ENCODE measurements at regions not wholly inside any gene's neighbourhood (a gene's known extent, or its start where the extent isn't known, plus 50 kb on each side); places are given as distances from the start of the nearest gene placed in this dataset.
"Not testable (repeated sequence)": the region's sequence is repeated elsewhere in the genome, so short reads cannot be mapped to it uniquely, and the experiment has no call there.

- no peak overlapping the region for H3K27ac ChIP-seq (ENCODE audit: low read depth, low read length)
- no peaks in the 10 kb centered on the region for H4K20me1 ChIP-seq (ENCODE audit: insufficient read depth, low read length)
- no peak overlapping the region for H3K4me3 ChIP-seq (ENCODE audit: insufficient read depth, low read length)
- no peak for TF ChIP-seq CTCF (IDR thresholded peaks at IDR 0.05; ENCODE audit: extremely low read depth, low read depth, low read length)
- no peak overlapping the region for H2AFZ ChIP-seq (ENCODE audit: low read length)
- no peaks in the 10 kb centered on the region for H3K4me1 ChIP-seq (ENCODE audit: insufficient read depth, low read length)
- H3K79me2 ChIP-seq (ENCODE audit: insufficient read depth, low read length), result no peaks in the 10 kb centered on the region
- no peaks in the 10 kb centered on the region for H3K36me3 ChIP-seq (ENCODE audit: insufficient read depth, low read length)
- peak; percentile 25 for DNase-seq (ENCODE audit: insufficient read length, low spot score, missing footprints)
- H3K4me2 ChIP-seq (ENCODE audit: insufficient read depth, low read length), result no peak overlapping the region
- no peaks in the 10 kb centered on the region for H3K27me3 ChIP-seq (ENCODE audit: insufficient read depth, low read length)
- H3K9me3 ChIP-seq (ENCODE audit: low read depth, low read length), result no peaks in the 10 kb centered on the region
These were observed 166.2 kb downstream of the TRIM43 start for GRCh38 chr2:95757988-95758387.

GRCh38 chr2:95759481-95760246 is 167.9 kb downstream of the TRIM43 start:
- Histone ChIP-seq H3K9me3 (ENCODE audit: low read depth, low read length) (no peaks in the 10 kb centered on the region), H3K79me2 (ENCODE audit: insufficient read depth, low read length) (no peaks in the 10 kb centered on the region), H4K20me1 (ENCODE audit: insufficient read depth, low read length) (no peaks in the 10 kb centered on the region), H3K4me2 (ENCODE audit: insufficient read depth, low read length) (no peak overlapping the region), H2AFZ (ENCODE audit: low read length) (no peak overlapping the region), H3K27me3 (ENCODE audit: insufficient read depth, low read length) (no peaks in the 10 kb centered on the region), H3K4me3 (ENCODE audit: insufficient read depth, low read length) (no peak overlapping the region), H3K36me3 (ENCODE audit: insufficient read depth, low read length) (no peaks in the 10 kb centered on the region), H3K4me1 (ENCODE audit: insufficient read depth, low read length) (no peaks in the 10 kb centered on the region), H3K27ac (ENCODE audit: low read depth, low read length) (no peak overlapping the region)
- no peak for DNase-seq (ENCODE audit: insufficient read length, low spot score, missing footprints)
- TF ChIP-seq CTCF (IDR thresholded peaks at IDR 0.05; ENCODE audit: extremely low read depth, low read depth, low read length), result no peak

GRCh38 chr2:95760806-95761525 is 169.2 kb downstream of the TRIM43 start:
- no peaks in the 10 kb centered on the region for H3K4me1 ChIP-seq (ENCODE audit: insufficient read depth, low read length)
- DNase-seq (ENCODE audit: insufficient read length, low spot score, missing footprints), result peak; percentile 94
- H3K9me3 ChIP-seq (ENCODE audit: low read depth, low read length), result no peaks in the 10 kb centered on the region
- no peaks in the 10 kb centered on the region for H3K27me3 ChIP-seq (ENCODE audit: insufficient read depth, low read length)
- no peaks in the 10 kb centered on the region for H3K36me3 ChIP-seq (ENCODE audit: insufficient read depth, low read length)
- H3K79me2 ChIP-seq (ENCODE audit: insufficient read depth, low read length), result no peaks in the 10 kb centered on the region
- H3K4me2 ChIP-seq (ENCODE audit: insufficient read depth, low read length), result no peak overlapping the region
- no peak overlapping the region for H3K27ac ChIP-seq (ENCODE audit: low read depth, low read length)
- no peak overlapping the region for H2AFZ ChIP-seq (ENCODE audit: low read length)
- TF ChIP-seq CTCF (IDR thresholded peaks at IDR 0.05; ENCODE audit: extremely low read depth, low read depth, low read length), result no peak
- no peak overlapping the region for H3K4me3 ChIP-seq (ENCODE audit: insufficient read depth, low read length)
- H4K20me1 ChIP-seq (ENCODE audit: insufficient read depth, low read length), result no peaks in the 10 kb centered on the region

DNA sequence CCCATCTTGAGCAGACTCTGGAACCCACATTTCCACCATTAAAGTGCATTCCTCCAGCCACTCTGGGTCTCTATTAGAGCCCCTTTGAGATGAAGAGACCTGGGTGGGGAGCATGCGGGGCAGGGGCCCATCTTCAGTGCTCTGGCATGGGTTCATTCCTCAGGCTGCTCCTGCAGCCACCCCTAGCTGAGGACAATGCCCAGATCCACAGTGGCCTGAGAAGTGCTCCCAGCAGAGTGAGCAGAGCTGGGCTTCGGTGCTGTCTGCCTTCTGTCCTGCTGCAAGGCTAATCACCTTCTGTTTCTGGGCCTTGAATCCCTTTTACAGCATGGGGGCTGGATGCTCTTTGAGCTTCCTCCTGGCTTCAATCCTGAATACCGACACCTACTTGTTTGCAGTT is 169.8 kb downstream of the TRIM43 start:
- Histone ChIP-seq H2AFZ (ENCODE audit: low read length) (no peak overlapping the region), H3K27ac (ENCODE audit: low read depth, low read length) (no peak overlapping the region), H3K4me3 (ENCODE audit: insufficient read depth, low read length) (no peak overlapping the region), H3K79me2 (ENCODE audit: insufficient read depth, low read length) (no peaks in the 10 kb centered on the region), H3K36me3 (ENCODE audit: insufficient read depth, low read length) (no peaks in the 10 kb centered on the region), H3K4me1 (ENCODE audit: insufficient read depth, low read length) (no peaks in the 10 kb centered on the region), H3K9me3 (ENCODE audit: low read depth, low read length) (no peaks in the 10 kb centered on the region), H4K20me1 (ENCODE audit: insufficient read depth, low read length) (no peaks in the 10 kb centered on the region), H3K27me3 (ENCODE audit: insufficient read depth, low read length) (no peaks in the 10 kb centered on the region), H3K4me2 (ENCODE audit: insufficient read depth, low read length) (no peak overlapping the region)
- peak; percentile 30 for DNase-seq (ENCODE audit: insufficient read length, low spot score, missing footprints)
- TF ChIP-seq CTCF (IDR thresholded peaks at IDR 0.05; ENCODE audit: extremely low read depth, low read depth, low read length), result no peak

DNA sequence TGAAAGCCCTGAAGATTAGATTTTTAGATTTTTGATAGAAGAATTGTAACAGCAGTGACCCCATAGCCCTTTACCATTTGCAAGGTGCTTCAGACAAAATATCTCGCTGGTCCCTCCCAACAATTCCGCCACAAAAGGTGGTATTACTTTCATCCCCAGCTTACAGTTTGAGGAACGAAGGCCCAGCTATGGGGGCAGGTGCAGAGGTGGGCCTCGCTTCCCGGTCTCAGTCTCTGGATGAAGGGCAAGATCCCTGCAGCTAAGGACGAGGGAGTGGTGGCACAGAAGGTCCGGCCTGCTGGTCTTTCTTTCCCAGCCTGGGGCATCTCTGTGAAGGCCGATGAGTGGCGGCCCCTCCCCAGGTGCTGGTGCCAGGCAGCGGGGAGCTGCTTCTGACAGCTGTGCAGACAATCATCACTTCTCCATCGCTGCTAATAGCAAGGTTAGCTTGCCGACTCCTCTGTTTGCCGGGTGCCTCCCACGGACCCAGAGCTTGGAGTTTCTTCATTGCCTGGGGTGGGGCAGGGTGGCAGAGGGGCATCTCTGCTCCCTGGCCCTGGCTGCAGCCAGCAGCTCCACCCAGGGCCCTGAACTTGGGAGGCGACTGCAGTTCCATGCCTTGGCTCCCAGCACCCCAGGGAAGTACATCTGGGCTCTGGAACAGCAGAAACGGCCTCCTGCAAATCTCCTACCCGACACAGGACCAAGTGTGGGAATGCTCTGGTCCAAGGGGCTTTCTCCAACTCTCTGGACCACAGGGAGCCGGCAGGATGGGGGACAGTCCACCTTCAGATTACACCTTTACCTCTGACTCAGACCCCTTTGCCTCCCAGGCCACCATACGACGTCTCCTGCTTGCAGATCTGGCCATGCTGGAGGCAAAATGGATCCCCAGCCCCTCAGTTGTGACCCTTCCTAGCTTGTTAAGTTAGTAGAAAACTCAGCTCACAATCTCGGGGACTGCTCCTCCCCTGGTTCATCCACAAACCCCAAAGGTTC is 170.5 kb downstream of the TRIM43 start:
- H2AFZ ChIP-seq (ENCODE audit: low read length); H3K4me1 ChIP-seq (ENCODE audit: insufficient read depth, low read length); H3K79me2 ChIP-seq (ENCODE audit: insufficient read depth, low read length); H4K20me1 ChIP-seq (ENCODE audit: insufficient read depth, low read length); DNase-seq (ENCODE audit: insufficient read length, low spot score, missing footprints); H3K9me3 ChIP-seq (ENCODE audit: low read depth, low read length); H3K27me3 ChIP-seq (ENCODE audit: insufficient read depth, low read length); H3K36me3 ChIP-seq (ENCODE audit: insufficient read depth, low read length); H3K4me3 ChIP-seq (ENCODE audit: insufficient read depth, low read length); H3K4me2 ChIP-seq (ENCODE audit: insufficient read depth, low read length); H3K27ac ChIP-seq (ENCODE audit: low read depth, low read length): not testable (repeated sequence)

All from osteoblast (primary cell).